WERI-Rb-1 (cell line): ENCODE measurements at regions not wholly inside any gene's neighbourhood (a gene's known extent, or its start where the extent isn't known, plus 50 kb on each side); places are given as distances from the start of the nearest gene placed in this dataset.

Experiments
- DNase-seq: peaks from one replicate; pipeline ENCODE4 v3.0.0-alpha.2; 2020
- H3K27ac ChIP-seq: fragments of 250-450 bp; sonication (Bioruptor Pico); 2 replicates; pipeline ENCODE4 v1.5.1; 2020; ENCODE audit warnings: mild to moderate bottlenecking, moderate library complexity
- H3K27me3 ChIP-seq: fragments of 250-450 bp; sonication (Bioruptor Pico); 2 replicates; pipeline ENCODE4 v1.5.1; 2021; ENCODE audit warnings: mild to moderate bottlenecking, low read depth, moderate library complexity; ENCODE audit not compliant: insufficient read depth, severe bottlenecking
- H3K36me3 ChIP-seq: fragments of 250-450 bp; sonication (Bioruptor Pico); 2 replicates; pipeline ENCODE4 v1.5.1; 2020; ENCODE audit warnings: mild to moderate bottlenecking, moderate library complexity
- H3K4me3 ChIP-seq: 2 replicates; pipeline ENCODE4 v1.5.1; 2011; ENCODE audit warnings: low read depth, mild to moderate bottlenecking, control low read depth, low read length
- H3K9me3 ChIP-seq: fragments of 250-450 bp; sonication (Bioruptor Pico); 2 replicates; pipeline ENCODE4 v1.5.1; 2021; ENCODE audit warnings: mild to moderate bottlenecking, moderate library complexity; ENCODE audit not compliant: severe bottlenecking
- TF ChIP-seq, protein P1 (sequence below): IDR thresholded peaks from 2 replicates; pipeline ENCODE4 v1.5.1; 2011; ENCODE audit warnings: low read depth, mild to moderate bottlenecking, control low read depth, inconsistent platforms, low read length

DNA sequence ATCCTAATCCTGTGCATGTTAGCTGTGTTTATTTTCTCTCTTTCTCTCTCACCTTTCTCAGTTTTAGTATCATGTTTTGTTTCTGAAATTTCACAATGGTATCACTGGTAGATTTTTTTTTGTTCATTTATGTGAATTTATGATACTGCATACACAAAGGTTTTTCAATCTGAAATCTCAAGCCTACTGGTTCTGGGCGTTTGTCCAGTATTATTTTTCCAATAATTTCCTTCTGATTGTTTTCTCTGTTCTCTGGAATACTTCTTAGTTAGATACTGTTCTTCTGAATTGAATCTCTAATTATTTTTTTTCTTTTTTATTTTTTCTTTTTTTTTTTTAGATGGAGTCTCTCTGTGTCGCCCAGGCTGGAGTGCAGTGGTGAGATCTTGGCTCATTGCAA lies 96.2 kb upstream of the TMEM72 start:
- H3K36me3 ChIP-seq = no peaks in the 10 kb centered on the region
- DNase-seq = no peak
- H3K9me3 ChIP-seq = no peaks in the 10 kb centered on the region
- H3K27me3 ChIP-seq = peaks cover 88% of the 10 kb centered on the region
- no peak overlapping the region for H3K27ac ChIP-seq
- no peak overlapping the region for H3K4me3 ChIP-seq
- TF ChIP-seq, protein P1, sequence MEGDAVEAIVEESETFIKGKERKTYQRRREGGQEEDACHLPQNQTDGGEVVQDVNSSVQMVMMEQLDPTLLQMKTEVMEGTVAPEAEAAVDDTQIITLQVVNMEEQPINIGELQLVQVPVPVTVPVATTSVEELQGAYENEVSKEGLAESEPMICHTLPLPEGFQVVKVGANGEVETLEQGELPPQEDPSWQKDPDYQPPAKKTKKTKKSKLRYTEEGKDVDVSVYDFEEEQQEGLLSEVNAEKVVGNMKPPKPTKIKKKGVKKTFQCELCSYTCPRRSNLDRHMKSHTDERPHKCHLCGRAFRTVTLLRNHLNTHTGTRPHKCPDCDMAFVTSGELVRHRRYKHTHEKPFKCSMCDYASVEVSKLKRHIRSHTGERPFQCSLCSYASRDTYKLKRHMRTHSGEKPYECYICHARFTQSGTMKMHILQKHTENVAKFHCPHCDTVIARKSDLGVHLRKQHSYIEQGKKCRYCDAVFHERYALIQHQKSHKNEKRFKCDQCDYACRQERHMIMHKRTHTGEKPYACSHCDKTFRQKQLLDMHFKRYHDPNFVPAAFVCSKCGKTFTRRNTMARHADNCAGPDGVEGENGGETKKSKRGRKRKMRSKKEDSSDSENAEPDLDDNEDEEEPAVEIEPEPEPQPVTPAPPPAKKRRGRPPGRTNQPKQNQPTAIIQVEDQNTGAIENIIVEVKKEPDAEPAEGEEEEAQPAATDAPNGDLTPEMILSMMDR = no peak

DNA sequence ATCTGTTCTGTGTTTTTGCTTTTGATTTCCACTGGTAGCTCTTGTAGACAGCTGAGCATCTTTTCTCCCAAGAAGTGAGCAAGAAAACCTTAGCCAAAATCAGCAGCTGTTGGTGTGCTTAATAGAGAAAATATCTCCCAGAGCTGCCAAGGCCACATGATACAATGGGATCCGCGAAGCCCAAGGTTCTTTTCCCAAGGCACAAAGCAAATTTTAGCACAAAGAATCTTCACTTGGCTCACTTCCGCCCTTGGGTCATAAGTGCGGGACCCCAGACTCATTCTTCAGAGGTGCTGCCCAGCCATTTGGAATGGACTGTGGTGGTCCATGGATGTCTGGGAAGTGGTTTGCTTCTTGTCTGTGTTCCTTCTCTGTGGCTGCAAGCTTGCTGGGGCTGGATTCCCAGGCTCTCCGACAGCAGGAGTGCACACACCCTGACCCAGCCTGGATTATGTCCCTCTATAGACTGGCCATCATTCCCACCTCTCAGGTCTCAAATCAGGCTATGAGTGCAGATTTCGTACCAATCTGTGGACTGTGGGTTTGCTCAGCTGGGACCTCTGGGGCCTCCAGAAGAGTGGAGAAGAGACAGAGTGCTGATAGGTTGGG lies 93.0 kb upstream of the TMEM72 start:
- H3K27ac ChIP-seq = no peak overlapping the region
- no peak for DNase-seq
- peaks cover 92% of the 10 kb centered on the region for H3K27me3 ChIP-seq
- no peak overlapping the region for H3K4me3 ChIP-seq
- TF ChIP-seq, protein P1 = no peak
- no peaks in the 10 kb centered on the region for H3K9me3 ChIP-seq
- H3K36me3 ChIP-seq = no peaks in the 10 kb centered on the region

DNA sequence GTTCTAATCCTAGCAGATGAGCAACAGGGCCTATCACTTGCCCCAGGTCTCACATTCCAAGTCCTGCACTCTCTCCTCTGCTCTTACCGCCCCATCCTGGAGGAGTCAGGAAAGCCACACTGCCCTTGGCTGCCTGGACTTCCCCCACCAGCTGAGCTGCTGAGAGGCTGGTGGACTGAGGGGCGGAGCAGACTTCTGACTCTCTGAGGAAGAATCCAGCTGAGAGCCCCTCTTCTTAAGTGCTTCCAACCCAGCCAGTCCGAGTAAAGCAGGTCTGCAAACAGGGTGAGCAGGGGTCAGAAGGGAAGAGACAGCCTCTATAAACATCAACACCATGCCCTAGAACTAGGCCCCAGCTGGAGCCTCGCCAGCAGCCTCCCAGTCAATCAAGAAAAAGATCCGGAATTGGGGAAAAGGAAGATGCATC lies 92.4 kb upstream of the TMEM72 start:
- Histone ChIP-seq H3K36me3 (no peaks in the 10 kb centered on the region), H3K27ac (no peak overlapping the region), H3K4me3 (no peak overlapping the region), H3K9me3 (no peaks in the 10 kb centered on the region), H3K27me3 (peaks cover 92% of the 10 kb centered on the region)
- TF ChIP-seq, protein P1 = no peak
- DNase-seq = no peak

DNA sequence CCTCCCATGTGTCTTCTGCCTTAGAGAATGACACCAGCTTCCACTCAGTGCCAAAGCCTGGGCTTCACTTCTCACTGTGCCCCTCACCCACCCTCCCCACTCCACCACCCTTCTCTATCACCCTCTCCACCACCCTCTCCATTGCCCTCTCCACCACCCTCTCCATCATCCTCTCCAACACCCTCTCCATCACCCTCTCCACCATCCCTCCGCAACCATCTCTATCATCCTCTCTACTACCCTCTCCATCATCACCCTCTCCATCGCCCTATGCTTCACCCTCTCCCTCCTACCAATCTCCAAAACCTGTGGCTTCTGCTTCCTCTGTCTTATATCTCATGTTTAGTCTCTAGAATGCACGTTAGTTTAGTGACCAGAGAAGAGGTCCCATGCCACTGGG lies 91.0 kb upstream of the TMEM72 start:
- H3K36me3 ChIP-seq = no peaks in the 10 kb centered on the region
- TF ChIP-seq, protein P1 = no peak
- no peak overlapping the region for H3K4me3 ChIP-seq
- H3K27me3 ChIP-seq = peaks cover 93% of the 10 kb centered on the region
- DNase-seq = no peak
- no peaks in the 10 kb centered on the region for H3K9me3 ChIP-seq
- H3K27ac ChIP-seq = no peak overlapping the region

GRCh38 chr10:44821290-44821689 lies 89.8 kb upstream of the TMEM72 start:
- H3K4me3 ChIP-seq = no peak overlapping the region
- TF ChIP-seq, protein P1 = no peak
- H3K27ac ChIP-seq = no peak overlapping the region
- peaks cover 91% of the 10 kb centered on the region for H3K27me3 ChIP-seq
- no peaks in the 10 kb centered on the region for H3K9me3 ChIP-seq
- no peak for DNase-seq
- no peaks in the 10 kb centered on the region for H3K36me3 ChIP-seq

DNA sequence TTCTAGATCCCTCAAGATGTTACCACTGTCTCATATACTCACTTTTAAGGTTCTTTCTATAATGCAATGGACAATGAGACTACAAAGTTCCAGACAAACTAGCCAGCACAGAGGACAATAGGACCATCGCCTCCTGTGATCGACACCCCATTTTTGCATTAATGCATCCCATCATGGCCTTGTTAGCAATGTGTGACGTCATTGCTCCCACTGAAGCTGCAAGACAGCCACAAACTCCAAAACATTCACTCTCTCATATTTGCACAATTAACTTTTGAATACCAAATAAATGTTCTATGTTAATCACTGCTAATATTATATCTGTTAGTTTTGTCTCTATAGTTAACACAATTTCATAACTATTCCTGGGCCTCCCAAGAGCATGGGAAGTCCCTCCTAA lies 88.8 kb upstream of the TMEM72 start:
- Histone ChIP-seq H3K36me3 (no peaks in the 10 kb centered on the region), H3K4me3 (no peak overlapping the region), H3K27ac (no peak overlapping the region), H3K27me3 (peaks cover 91% of the 10 kb centered on the region), H3K9me3 (no peaks in the 10 kb centered on the region)
- TF ChIP-seq, protein P1 = no peak
- DNase-seq = no peak
